Vagina (tissue), 2 donors: ENCODE measurements at regions not wholly inside any gene's neighbourhood (a gene's known extent, or its start where the extent isn't known, plus 50 kb on each side); places are given as distances from the start of the nearest gene placed in this dataset.

Experiments used
- DNase-seq, 2 donors: peaks; one replicate each; pipeline ENCODE4 v3.0.0-alpha.2; 2017; ENCODE audit errors: extremely low spot score in 2 of 2
- H3K27ac ChIP-seq: fragments of 200-600 bp; sonication (generic); one replicate; pipeline ENCODE4 v1.5.1; 2019
- H3K27me3 ChIP-seq: fragments of 200-600 bp; sonication (generic); one replicate; pipeline ENCODE4 v1.5.1; 2019
- H3K36me3 ChIP-seq, 2 donors: fragments of 200-600 bp; sonication (generic); one replicate each; pipeline ENCODE4 v1.5.1; 2017 to 2019
- H3K4me1 ChIP-seq: fragments of 200-600 bp; sonication (generic); one replicate; pipeline ENCODE4 v1.5.1; 2019
- H3K4me3 ChIP-seq, 2 donors: fragments of 200-600 bp; sonication (generic); 1 replicate in 1 of 2; 2 replicates in 1 of 2; pipeline ENCODE4 v1.5.1; 2016 to 2019
- H3K9me3 ChIP-seq: fragments of 200-600 bp; sonication (generic); one replicate; pipeline ENCODE4 v1.5.1; 2019
- POLR2A ChIP-seq, 2 donors: fragments of 450-650 bp; IDR thresholded peaks; one replicate each; pipeline ENCODE4 v1.6.1; 2017; ENCODE audit warnings: antibody characterized with exemption in 2 of 2, mild to moderate bottlenecking in 2 of 2, moderate library complexity in 2 of 2
- POLR2AphosphoS5 ChIP-seq, 2 donors: sonication (generic); formaldehyde crosslinking; IDR thresholded peaks; one replicate each; pipeline ENCODE4 v1.9.0; 2017; ENCODE audit warnings: antibody characterized with exemption in 2 of 2, mild to moderate bottlenecking in 2 of 2, low read depth in 1 of 2; ENCODE audit not compliant: insufficient read depth in 1 of 2
- intact Hi-C: fragments of 100-400 bp; cut with DNase I; formaldehyde crosslinking; loops from one replicate; pipeline ENCODE4 v1.15.1; 2023
- TF ChIP-seq, protein P1 (sequence below), 3 experiments: fragments of 450-650 bp in 2 of 3; fragments of 200-600 bp in 1 of 3; sonication (generic) in 1 of 3; IDR thresholded peaks; one replicate each; pipeline ENCODE4 v1.5.1; 2017 to 2019; ENCODE audit warnings: antibody characterized with exemption in 3 of 3, mild to moderate bottlenecking in 2 of 3, moderate library complexity in 2 of 3

DNA sequence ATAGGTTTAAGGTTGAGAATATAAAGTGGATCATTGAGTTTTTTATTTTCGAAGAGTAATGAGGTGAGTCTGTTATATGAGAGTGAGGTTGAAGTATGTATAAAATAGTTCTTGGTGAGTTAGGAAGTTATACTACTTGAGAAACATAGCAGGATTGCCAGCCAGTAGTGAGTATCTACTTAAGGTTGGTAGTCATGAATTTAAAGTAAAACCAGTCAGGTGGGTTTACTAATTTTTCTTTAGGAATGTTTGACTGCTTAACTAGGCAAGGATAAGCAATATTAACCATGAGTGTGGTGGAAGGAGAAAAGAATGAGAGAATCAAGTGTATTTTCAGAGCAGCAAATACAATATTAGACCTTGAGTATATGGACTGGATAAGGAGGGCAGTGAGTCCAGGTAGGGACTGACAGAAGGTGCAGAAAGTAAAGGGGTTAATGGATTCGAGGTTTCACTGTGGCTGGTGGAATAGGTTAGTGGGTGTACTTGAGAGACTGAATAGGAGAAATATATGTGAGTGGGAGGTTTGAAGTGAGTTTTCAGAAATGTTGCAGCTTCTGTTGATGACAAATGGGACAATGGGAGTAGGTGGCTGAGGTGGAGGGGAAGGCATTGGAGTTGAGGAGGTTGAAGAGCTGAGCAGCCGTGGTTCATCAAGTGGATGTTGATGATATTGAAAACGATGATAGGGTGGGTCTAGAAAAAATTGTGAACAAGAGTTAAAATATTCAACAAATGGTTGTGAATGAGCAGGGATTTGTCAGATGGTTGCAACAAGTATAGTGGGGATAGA, 232.5 kb upstream of the ASCC3 start:
- no peaks in the 10 kb centered on the region for H3K27me3 ChIP-seq
- H3K4me3 ChIP-seq = no peak overlapping the region
- no peaks in the 10 kb centered on the region for H3K9me3 ChIP-seq
- no peak for DNase-seq
- no peaks in the 10 kb centered on the region for H3K36me3 ChIP-seq
- H3K27ac ChIP-seq = no peak overlapping the region
- H3K4me1 ChIP-seq = peaks cover 10% of the 10 kb centered on the region
- TF ChIP-seq POLR2AphosphoS5 (IDR thresholded peaks at IDR 0.05; ENCODE audit: insufficient read depth in 1 of 2, low read depth in 1 of 2) (no peak), POLR2A (IDR thresholded peaks at IDR 0.05) (no peak)
- TF ChIP-seq, protein P1, sequence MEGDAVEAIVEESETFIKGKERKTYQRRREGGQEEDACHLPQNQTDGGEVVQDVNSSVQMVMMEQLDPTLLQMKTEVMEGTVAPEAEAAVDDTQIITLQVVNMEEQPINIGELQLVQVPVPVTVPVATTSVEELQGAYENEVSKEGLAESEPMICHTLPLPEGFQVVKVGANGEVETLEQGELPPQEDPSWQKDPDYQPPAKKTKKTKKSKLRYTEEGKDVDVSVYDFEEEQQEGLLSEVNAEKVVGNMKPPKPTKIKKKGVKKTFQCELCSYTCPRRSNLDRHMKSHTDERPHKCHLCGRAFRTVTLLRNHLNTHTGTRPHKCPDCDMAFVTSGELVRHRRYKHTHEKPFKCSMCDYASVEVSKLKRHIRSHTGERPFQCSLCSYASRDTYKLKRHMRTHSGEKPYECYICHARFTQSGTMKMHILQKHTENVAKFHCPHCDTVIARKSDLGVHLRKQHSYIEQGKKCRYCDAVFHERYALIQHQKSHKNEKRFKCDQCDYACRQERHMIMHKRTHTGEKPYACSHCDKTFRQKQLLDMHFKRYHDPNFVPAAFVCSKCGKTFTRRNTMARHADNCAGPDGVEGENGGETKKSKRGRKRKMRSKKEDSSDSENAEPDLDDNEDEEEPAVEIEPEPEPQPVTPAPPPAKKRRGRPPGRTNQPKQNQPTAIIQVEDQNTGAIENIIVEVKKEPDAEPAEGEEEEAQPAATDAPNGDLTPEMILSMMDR (IDR thresholded peaks at IDR 0.05) = no peak
- intact Hi-C loops = no loop called here

- H3K27ac ChIP-seq = no peak overlapping the region
- peaks cover 10% of the 10 kb centered on the region for H3K4me1 ChIP-seq
- DNase-seq = no peak
- intact Hi-C loops = no loop called here
- no peaks in the 10 kb centered on the region for H3K9me3 ChIP-seq
- no peak overlapping the region for H3K4me3 ChIP-seq
- TF ChIP-seq POLR2AphosphoS5 (IDR thresholded peaks at IDR 0.05; ENCODE audit: insufficient read depth in 1 of 2, low read depth in 1 of 2) = no peak
- TF ChIP-seq, protein P1 (IDR thresholded peaks at IDR 0.05) = peak in 1 of 3 experiments; percentile 12
- H3K36me3 ChIP-seq = no peaks in the 10 kb centered on the region
- H3K27me3 ChIP-seq = no peaks in the 10 kb centered on the region
These were observed 233.6 kb upstream of the ASCC3 start for GRCh38 chr6:101114703-101115102.

- peaks cover 10% of the 10 kb centered on the region for H3K4me1 ChIP-seq
- TF ChIP-seq POLR2A (IDR thresholded peaks at IDR 0.05) (no peak), POLR2AphosphoS5 (IDR thresholded peaks at IDR 0.05; ENCODE audit: insufficient read depth in 1 of 2, low read depth in 1 of 2) (no peak)
- TF ChIP-seq, protein P1 (IDR thresholded peaks at IDR 0.05) = no peak
- no peak for DNase-seq
These were observed 235.2 kb upstream of the ASCC3 start for GRCh38 chr6:101116337-101116736.

DNA sequence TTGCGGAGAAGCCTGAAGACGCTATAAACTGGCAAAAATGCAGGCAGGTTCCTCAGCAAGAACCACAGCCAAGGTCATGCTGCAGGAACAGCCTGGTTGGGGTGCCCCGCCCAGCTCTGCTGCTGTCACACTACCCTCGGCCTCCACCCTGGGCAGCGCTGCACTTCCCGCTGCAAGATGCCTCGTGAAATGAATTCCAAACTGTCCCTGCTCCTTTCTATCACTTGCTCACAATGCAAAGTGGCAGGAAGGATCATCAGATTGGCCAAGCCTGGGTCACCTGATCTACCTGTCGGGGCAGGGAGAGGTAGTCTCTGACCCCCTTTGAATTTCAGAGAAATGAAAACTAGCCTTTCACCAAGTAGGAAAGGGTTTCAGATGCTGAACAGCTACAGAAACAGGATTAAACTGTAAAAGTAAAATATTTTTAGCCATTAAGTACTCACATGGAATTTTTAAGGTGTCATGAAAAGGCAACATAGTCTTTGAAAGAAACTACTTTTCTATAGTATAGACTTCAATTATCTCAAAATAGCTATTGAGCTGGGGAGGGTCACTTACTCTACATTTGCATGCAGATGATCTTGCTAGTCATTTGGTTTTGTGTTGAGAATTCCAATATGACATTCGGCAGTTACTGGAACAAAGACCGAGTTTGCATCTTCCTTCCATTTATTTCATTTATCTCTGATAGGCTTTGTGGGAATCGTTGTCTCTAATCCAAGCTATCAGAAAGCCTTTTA, 236.4 kb upstream of the ASCC3 start:
- intact Hi-C loops = no loop called here
- TF ChIP-seq POLR2AphosphoS5 (IDR thresholded peaks at IDR 0.05; ENCODE audit: insufficient read depth in 1 of 2, low read depth in 1 of 2) (no peak), POLR2A (IDR thresholded peaks at IDR 0.05) (no peak)
- TF ChIP-seq, protein P1 (IDR thresholded peaks at IDR 0.05) = no peak
- Histone ChIP-seq H3K27me3 (no peaks in the 10 kb centered on the region), H3K36me3 (no peaks in the 10 kb centered on the region), H3K9me3 (no peaks in the 10 kb centered on the region), H3K27ac (no peak overlapping the region), H3K4me1 (peaks cover 10% of the 10 kb centered on the region), H3K4me3 (peak overlapping the region; percentile 12 to 15)
- no peak for DNase-seq

More at GRCh38 chr6:101116337-101116736, 235.2 kb upstream of the ASCC3 start:
- Histone ChIP-seq H3K4me3 (no peak overlapping the region), H3K27me3 (no peaks in the 10 kb centered on the region), H3K9me3 (no peaks in the 10 kb centered on the region), H3K27ac (no peak overlapping the region), H3K36me3 (no peaks in the 10 kb centered on the region)
- intact Hi-C loops = no loop called here

- H3K4me3 ChIP-seq = no peak overlapping the region
- DNase-seq = no peak
- H3K4me1 ChIP-seq = peaks cover 10% of the 10 kb centered on the region
- H3K27ac ChIP-seq = no peak overlapping the region
- intact Hi-C loops = no loop called here
- H3K36me3 ChIP-seq = no peaks in the 10 kb centered on the region
- TF ChIP-seq POLR2A (IDR thresholded peaks at IDR 0.05) = no peak
- TF ChIP-seq, protein P1 (IDR thresholded peaks at IDR 0.05) = no peak
- H3K9me3 ChIP-seq = no peaks in the 10 kb centered on the region
- H3K27me3 ChIP-seq = no peaks in the 10 kb centered on the region
These were observed 236.9 kb upstream of the ASCC3 start for GRCh38 chr6:101118136-101118396.
